Spleen (tissue), 11 donors: ENCODE measurements at regions not wholly inside any gene's neighbourhood (a gene's known extent, or its start where the extent isn't known, plus 50 kb on each side); places are given as distances from the start of the nearest gene placed in this dataset.

Experiments used
- DNase-seq: peaks from one replicate; pipeline ENCODE4 v3.0.0-alpha.2; 2020
- H3K27ac ChIP-seq, 8 donors: fragments of 200-600 bp; sonication (generic) in 7 of 8; 1 replicate in 4 of 8; 2 replicates in 4 of 8; pipeline versions ENCODE4 v1.5.0 to v1.8.0; 2016 to 2021; ENCODE audit warnings: inconsistent platforms in 4 of 8, mild to moderate bottlenecking in 4 of 8, moderate library complexity in 1 of 8
- H3K27me3 ChIP-seq, 7 donors: fragments of 200-600 bp; sonication (generic) in 6 of 7; replicated peaks in 1 of 7; 1 replicate in 4 of 7; 2 replicates in 3 of 7; pipeline versions ENCODE4 v1.5.0 to v1.8.0; 2016 to 2021; ENCODE audit warnings: inconsistent platforms in 3 of 7, mild to moderate bottlenecking in 1 of 7
- H3K36me3 ChIP-seq, 6 donors: fragments of 200-600 bp; sonication (generic) in 5 of 6; 1 replicate in 4 of 6; 2 replicates in 2 of 6; pipeline versions ENCODE4 v1.5.0 to v1.8.0; 2016 to 2021; ENCODE audit warnings: inconsistent platforms in 2 of 6
- H3K4me1 ChIP-seq, 6 donors: fragments of 200-600 bp; sonication (generic) in 5 of 6; 1 replicate in 3 of 6; 2 replicates in 3 of 6; pipeline versions ENCODE4 v1.5.0 to v1.8.0; 2016 to 2021; ENCODE audit warnings: inconsistent platforms in 3 of 6
- H3K4me3 ChIP-seq, 8 donors: fragments of 200-600 bp; sonication (generic) in 7 of 8; 1 replicate in 4 of 8; 2 replicates in 4 of 8; pipeline versions ENCODE4 v1.5.0 to v1.8.0; 2016 to 2021; ENCODE audit warnings: inconsistent platforms in 4 of 8, mild to moderate bottlenecking in 4 of 8, moderate library complexity in 2 of 8
- H3K9me3 ChIP-seq, 8 donors: fragments of 200-600 bp; sonication (generic) in 7 of 8; 1 replicate in 4 of 8; 2 replicates in 4 of 8; pipeline versions ENCODE4 v1.5.0 to v1.8.0; 2016 to 2021; ENCODE audit warnings: inconsistent platforms in 4 of 8
- CTCF ChIP-seq, 11 experiments: fragments of 200-600 bp in 7 of 11; fragments of 450-650 bp in 4 of 11; sonication (generic) in 4 of 11; IDR thresholded peaks in 8 of 11; conservative IDR thresholded peaks in 3 of 11; 1 replicate in 7 of 11; 2 replicates in 4 of 11; pipeline versions ENCODE4 v1.4.0 to v1.8.0; 2016 to 2021; ENCODE audit warnings: antibody characterized with exemption in 11 of 11, inconsistent platforms in 4 of 11, mild to moderate bottlenecking in 1 of 11
- POLR2A ChIP-seq, 3 donors: fragments of 450-650 bp; IDR thresholded peaks; one replicate each; pipeline ENCODE4 v1.5.1; 2017; ENCODE audit warnings: antibody characterized with exemption in 3 of 3, mild to moderate bottlenecking in 1 of 3
- POLR2AphosphoS5 ChIP-seq, 3 donors: sonication (generic); formaldehyde crosslinking; IDR thresholded peaks; one replicate each; pipeline ENCODE4 v1.5.1; 2017; ENCODE audit warnings: antibody characterized with exemption in 3 of 3
- WGBS, 5 donors: extraction: QIAGEN DNeasy Blood & Tissue Kit in 3 of 5; methylation state at CpG; one replicate each; pipeline versions ENCODE4 v1.1.5 to v1.1.7; 2013 to 2018; 5-methylcytosine and 5-hydroxymethylcytosine counted together
- intact Hi-C: fragments of 100-400 bp; cut with DNase I; formaldehyde crosslinking; loops from one replicate; pipeline ENCODE4 v1.15.0; 2023; ENCODE audit warnings: low total_unique reads
- donor health status: healthy with polysubstance abuse.
- donor health status: DM: no; HTN: no; CAD: no; lungs with moderate emphysema.
- donor health status: DM: no; HTN: no; CAD: no.
- donor health status: Bipolar disorder and iron deficiency.
- donor health status: healthy.
- donor health status: DM: no; HTN: no; CAD: no.
- donor health status: DM: yes; HTN: yes; CAD: no.

- Histone ChIP-seq H3K36me3 (no peaks in the 10 kb centered on the region), H3K4me3 (no peak overlapping the region), H3K4me1 (no peaks in the 10 kb centered on the region), H3K27me3 (no peaks in the 10 kb centered on the region), H3K27ac (no peak overlapping the region), H3K9me3 (peaks cover 0 to 18% (median 2%) of the 10 kb centered on the region in 8 donors)
- 52 to 78% (median 68%) methylated on average over 1 of the region's 1 CpG for WGBS, 5 donors
- DNase-seq: no peak
- intact Hi-C loops: no loop called here
- TF ChIP-seq POLR2AphosphoS5 (IDR thresholded peaks at IDR 0.05) (no peak), CTCF (IDR thresholded peaks at IDR 0.05 in 8 of 11, conservative IDR thresholded peaks at IDR 0.05 in 3 of 11) (no peak), POLR2A (IDR thresholded peaks at IDR 0.05) (no peak)
These were observed 736.2 kb upstream of the ADGRB3 start for GRCh38 chr6:67898875-67899274.

DNA sequence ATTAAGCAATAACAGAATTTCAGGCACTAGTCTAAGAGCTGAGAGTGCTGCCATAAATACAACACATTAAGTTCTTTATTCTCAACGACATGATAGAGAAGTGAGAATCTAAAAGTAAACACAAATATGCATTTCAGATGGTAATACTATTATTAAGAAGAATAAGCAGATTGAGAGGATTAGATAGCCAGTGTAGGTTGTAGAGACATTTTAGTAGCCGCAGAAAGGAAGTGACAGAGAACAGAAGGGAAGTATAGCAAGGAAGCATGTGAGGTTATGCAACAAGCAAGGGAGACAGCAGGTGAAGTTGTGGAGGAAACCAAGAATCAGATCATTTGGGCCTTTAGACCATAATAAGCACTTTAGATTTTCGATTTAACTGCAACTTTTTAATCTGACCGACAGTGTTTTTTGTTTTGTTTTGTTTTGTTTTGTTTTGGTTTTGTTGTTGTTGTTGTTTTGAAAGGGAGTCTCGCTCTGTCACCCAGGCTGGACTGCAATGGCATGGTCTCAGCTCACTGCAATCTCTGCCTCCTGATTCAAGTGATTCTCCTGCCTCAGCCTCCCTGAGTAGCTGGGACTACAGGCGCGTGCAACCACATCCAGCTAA lies 737.0 kb upstream of the ADGRB3 start:
- no peaks in the 10 kb centered on the region for H3K36me3 ChIP-seq
- DNase-seq: no peak
- intact Hi-C loops: no loop called here
- H3K27me3 ChIP-seq: no peaks in the 10 kb centered on the region
- H3K9me3 ChIP-seq: peaks cover 0 to 18% (median 2%) of the 10 kb centered on the region in 8 donors
- WGBS, 5 donors: 70 to 71% (median 71%) methylated on average over 7 of the region's 7 CpGs
- no peak overlapping the region for H3K27ac ChIP-seq
- no peak overlapping the region for H3K4me3 ChIP-seq
- no peaks in the 10 kb centered on the region for H3K4me1 ChIP-seq
- TF ChIP-seq POLR2A (IDR thresholded peaks at IDR 0.05): no peak
- no peak for TF ChIP-seq POLR2AphosphoS5 (IDR thresholded peaks at IDR 0.05)
- no peak for TF ChIP-seq CTCF (IDR thresholded peaks at IDR 0.05 in 8 of 11, conservative IDR thresholded peaks at IDR 0.05 in 3 of 11)

- 8 to 62% (median 28%) methylated on average over 1 of the region's 1 CpG for WGBS, 5 donors
These were observed 738.6 kb upstream of the ADGRB3 start for GRCh38 chr6:67896476-67896875.

DNA sequence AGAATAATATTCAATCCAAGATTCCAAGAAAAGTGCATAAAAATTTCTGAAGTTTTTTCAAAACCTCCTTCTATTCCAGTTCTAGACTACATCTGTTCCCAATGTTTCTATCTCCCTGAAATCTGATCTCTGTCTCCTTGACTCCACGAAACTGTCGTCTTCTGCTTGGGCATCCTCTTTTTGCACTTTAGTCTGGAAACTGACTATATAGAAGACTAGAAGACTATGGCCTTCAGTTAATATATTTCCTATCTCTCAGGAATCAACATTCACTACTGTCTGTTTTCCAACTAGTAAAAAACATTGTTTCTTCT lies 745.4 kb upstream of the ADGRB3 start:
- no peak for DNase-seq
- no peaks in the 10 kb centered on the region for H3K4me1 ChIP-seq
- H3K9me3 ChIP-seq: peaks cover 0 to 33% (median 11%) of the 10 kb centered on the region in 8 donors
- no peak overlapping the region for H3K4me3 ChIP-seq
- TF ChIP-seq CTCF (IDR thresholded peaks at IDR 0.05 in 8 of 11, conservative IDR thresholded peaks at IDR 0.05 in 3 of 11) (no peak), POLR2AphosphoS5 (IDR thresholded peaks at IDR 0.05) (no peak), POLR2A (IDR thresholded peaks at IDR 0.05) (no peak)
- no peaks in the 10 kb centered on the region for H3K36me3 ChIP-seq
- whole genome bisulfite sequencing, 5 donors: 71 to 94% (median 84%) methylated on average over 2 of the region's 2 CpGs
- no peak overlapping the region for H3K27ac ChIP-seq
- no peaks in the 10 kb centered on the region for H3K27me3 ChIP-seq
- intact Hi-C loops: no loop called here

More at GRCh38 chr6:67896476-67896875, 738.6 kb upstream of the ADGRB3 start:
- H3K4me3 ChIP-seq: no peak overlapping the region
- H3K36me3 ChIP-seq: no peaks in the 10 kb centered on the region
- peaks cover 0 to 8% (median under 1%) of the 10 kb centered on the region in 8 donors for H3K9me3 ChIP-seq
- intact Hi-C loops: no loop called here
- no peak for TF ChIP-seq POLR2A (IDR thresholded peaks at IDR 0.05)
- TF ChIP-seq CTCF (IDR thresholded peaks at IDR 0.05 in 8 of 11, conservative IDR thresholded peaks at IDR 0.05 in 3 of 11): no peak
- TF ChIP-seq POLR2AphosphoS5 (IDR thresholded peaks at IDR 0.05): no peak
- DNase-seq: no peak
- no peak overlapping the region for H3K27ac ChIP-seq
- no peaks in the 10 kb centered on the region for H3K27me3 ChIP-seq
- no peaks in the 10 kb centered on the region for H3K4me1 ChIP-seq
